Natural killer cell treated with Interleukin-12 subunit alpha and Interleukin-12 subunit beta and Interleukin-15 and Interleukin-18, amount 100 ng/mL, for 72 hours (primary cell): ENCODE measurements at regions not wholly inside any gene's neighbourhood (a gene's known extent, or its start where the extent isn't known, plus 50 kb on each side); places are given as distances from the start of the nearest gene placed in this dataset.
"Not testable (repeated sequence)": the region's sequence is repeated elsewhere in the genome, so short reads cannot be mapped to it uniquely, and the experiment has no call there.

Experiments
- ATAC-seq, 2 donors: fragments of 150-1000 bp; cut with Tn5 transposase in 1 of 2; sonication (Bioruptor Pico), chemical (Tn5 transposase) in 1 of 2; 2 replicates each; pipeline ENCODE4 v1.10.0; 2021
- DNase-seq: peaks from one replicate; pipeline ENCODE4 v3.0.0; 2022; ENCODE audit warnings: low spot score
- H3K27ac Mint-ChIP-seq, 2 donors: 1 replicate in 1 of 2; 2 replicates in 1 of 2; pipeline ENCODE4 v1.8.0; 2022; ENCODE audit warnings: mixed read lengths in 2 of 2, mild to moderate bottlenecking in 1 of 2, moderate library complexity in 1 of 2
- H3K27me3 Mint-ChIP-seq, 2 donors: 1 replicate in 1 of 2; 2 replicates in 1 of 2; pipeline ENCODE4 v1.8.0; 2022; ENCODE audit warnings: mixed read lengths in 2 of 2
- H3K36me3 Mint-ChIP-seq: one replicate; pipeline ENCODE4 v1.8.0; 2022; ENCODE audit warnings: mixed read lengths
- H3K4me1 Mint-ChIP-seq, 2 donors: 1 replicate in 1 of 2; 2 replicates in 1 of 2; pipeline ENCODE4 v1.8.0; 2022; ENCODE audit warnings: low read depth in 2 of 2, mixed read lengths in 2 of 2, mild to moderate bottlenecking in 1 of 2
- H3K4me3 Mint-ChIP-seq: one replicate; pipeline ENCODE4 v1.8.0; 2022; ENCODE audit warnings: mixed read lengths
- H3K9me3 Mint-ChIP-seq: 2 replicates; pipeline ENCODE4 v1.8.0; 2022; ENCODE audit warnings: mixed read lengths

DNA sequence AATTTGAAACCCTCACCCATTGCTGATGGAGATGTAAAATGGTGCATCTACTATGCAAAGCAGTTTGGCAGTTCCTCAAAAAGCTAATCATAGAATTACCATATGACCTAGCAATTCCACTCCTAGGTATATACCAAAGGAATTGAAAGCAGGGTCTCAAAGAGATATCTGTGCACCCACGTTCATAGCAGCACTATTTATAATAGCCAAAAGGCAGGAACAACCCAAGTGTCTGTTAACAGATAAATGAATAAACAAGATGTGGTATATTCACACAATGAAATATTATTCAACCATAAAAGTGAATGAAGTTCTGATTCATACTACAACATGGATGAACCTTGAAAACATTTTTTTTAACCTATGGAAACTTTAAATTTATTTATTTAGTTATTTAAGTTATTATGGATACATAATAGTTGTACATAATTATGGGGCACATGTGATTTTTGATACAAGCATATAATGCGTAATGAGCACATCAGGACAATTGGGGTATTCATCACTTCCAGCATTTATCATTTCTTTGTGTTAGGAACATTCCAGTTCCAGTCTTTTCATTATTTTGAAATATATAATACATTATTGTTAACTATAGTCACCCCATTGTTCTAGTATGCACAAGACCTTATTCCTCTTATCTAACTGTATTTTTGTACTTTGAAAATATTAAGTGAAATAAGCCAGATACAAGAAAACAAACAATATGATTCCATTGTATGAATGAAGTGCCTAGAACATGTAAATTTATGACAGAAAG lies 205.6 kb upstream of the CNKSR2 start:
- no peak for ATAC-seq
- H3K27me3 Mint-ChIP-seq = no peaks in the 10 kb centered on the region

DNA sequence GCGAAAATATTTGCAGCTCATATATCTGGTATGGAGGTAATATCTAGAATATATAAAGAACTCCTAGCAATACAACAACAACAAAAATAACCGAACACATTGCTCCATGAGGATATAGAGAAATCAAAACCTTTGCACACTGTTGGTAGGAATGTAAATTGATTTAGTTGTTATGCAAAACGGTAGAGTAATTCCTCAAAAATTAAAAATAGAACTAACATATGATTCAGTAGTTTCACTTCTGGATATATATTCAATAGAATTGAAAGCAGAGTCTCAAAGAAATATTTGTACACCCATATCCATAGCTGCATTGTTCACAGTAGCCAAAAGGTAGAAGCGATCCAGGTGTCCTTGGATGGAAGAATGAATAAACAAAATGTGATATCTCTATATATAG lies 203.0 kb upstream of the CNKSR2 start:
- DNase-seq (no peak), ATAC-seq (no peak)
- Mint-ChIP-seq H3K36me3 (no peaks in the 10 kb centered on the region), H3K9me3 (peaks cover 3% of the 10 kb centered on the region), H3K27ac (no peak overlapping the region), H3K4me1 (no peaks in the 10 kb centered on the region), H3K4me3 (no peak overlapping the region), H3K27me3 (no peaks in the 10 kb centered on the region)

More for the DNA sequence above, 205.6 kb upstream of the CNKSR2 start:
- no peaks in the 10 kb centered on the region for H3K36me3 Mint-ChIP-seq
- H3K4me3 Mint-ChIP-seq = no peak overlapping the region
- H3K27ac Mint-ChIP-seq = no peak overlapping the region
- DNase-seq = no peak
- peaks cover 3% of the 10 kb centered on the region for H3K9me3 Mint-ChIP-seq
- no peaks in the 10 kb centered on the region for H3K4me1 Mint-ChIP-seq

DNA sequence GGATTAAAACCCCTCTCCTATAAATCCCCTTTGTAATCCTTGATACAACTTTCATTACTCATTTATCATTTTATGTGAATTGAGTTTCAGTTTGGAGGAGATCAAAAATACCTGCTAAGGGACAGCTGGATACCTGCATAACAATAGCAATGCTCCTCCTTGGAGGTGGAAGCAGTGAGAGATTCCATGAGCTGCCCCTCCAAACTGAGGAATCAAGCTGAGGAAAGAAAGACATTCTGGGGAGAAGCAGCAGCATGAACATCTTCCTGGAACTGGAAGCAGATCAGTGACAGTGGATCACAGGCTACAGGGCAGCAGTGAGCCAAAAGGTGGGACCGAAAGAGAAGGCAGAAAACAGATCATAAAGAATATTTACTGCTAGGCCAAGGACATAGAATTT lies 199.8 kb upstream of the CNKSR2 start:
- no peaks in the 10 kb centered on the region for H3K27me3 Mint-ChIP-seq
- no peaks in the 10 kb centered on the region for H3K36me3 Mint-ChIP-seq
- DNase-seq (no peak), ATAC-seq (no peak)
- H3K9me3 Mint-ChIP-seq = peaks cover 3% of the 10 kb centered on the region
- H3K27ac Mint-ChIP-seq = no peak overlapping the region
- H3K4me3 Mint-ChIP-seq = no peak overlapping the region
- no peaks in the 10 kb centered on the region for H3K4me1 Mint-ChIP-seq

DNA sequence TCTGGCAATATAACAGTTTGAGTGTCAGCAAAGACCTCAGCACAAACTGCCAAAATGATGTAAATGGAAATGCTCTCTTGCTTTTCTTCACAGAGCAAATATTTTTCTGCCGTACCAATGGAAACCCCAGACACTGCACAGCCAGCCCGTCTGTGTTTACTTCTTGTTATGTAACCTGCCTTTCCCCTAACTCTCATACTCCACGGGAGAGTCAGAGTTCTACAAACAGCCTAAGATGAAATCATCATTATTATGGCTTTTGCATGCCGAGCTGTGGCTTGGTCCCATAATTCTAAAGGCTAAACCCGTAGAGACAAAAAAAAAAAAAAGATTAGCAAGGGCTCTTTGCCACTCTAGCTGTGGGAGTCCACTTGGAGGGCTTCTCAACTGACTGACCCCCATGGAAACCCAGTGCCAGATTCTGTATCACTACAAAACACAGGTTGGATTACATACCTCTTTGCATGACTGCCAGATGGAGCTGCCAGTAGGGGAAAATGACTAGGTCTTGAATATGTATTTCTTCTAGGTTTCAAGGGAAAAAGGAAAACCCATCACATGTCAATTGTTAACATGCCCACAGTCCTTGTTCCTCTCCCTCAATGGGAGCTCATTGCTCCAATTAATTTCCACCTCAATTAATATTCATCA lies 197.2 kb upstream of the CNKSR2 start:
- DNase-seq (no peak), ATAC-seq (no peak)
- Mint-ChIP-seq H3K4me1 (no peaks in the 10 kb centered on the region), H3K9me3 (peaks cover 3% of the 10 kb centered on the region), H3K36me3 (no peaks in the 10 kb centered on the region), H3K27me3 (no peaks in the 10 kb centered on the region), H3K4me3 (no peak overlapping the region), H3K27ac (no peak overlapping the region)

DNA sequence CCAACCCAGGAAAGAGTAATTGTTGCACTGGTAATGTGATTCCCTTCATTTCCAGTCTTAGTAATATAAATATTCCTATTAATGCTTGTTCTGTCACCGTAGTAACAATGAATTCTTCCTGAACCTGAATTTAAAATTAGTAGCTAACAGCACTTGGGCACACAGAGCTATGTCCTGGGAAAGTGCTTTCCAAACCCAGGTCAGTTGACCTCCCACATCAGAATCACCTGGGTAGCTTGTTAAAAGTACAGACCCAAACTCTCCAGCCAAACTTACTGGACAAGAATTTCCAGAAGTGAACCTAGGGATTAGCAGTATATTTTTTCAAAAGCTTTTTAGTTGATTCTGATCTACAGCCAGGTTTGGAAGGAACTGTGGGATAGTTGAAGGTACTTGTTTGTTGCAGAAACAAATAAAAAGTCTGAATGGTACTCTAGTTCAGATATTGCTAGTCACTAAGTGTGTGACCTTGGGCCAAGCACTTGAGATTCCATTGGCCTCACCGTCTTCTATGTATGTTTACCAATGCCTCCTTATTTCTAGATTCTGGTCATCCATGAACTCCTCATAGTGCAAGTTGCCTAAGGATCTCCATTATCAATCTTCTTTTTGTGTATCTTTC lies 192.9 kb upstream of the CNKSR2 start:
- Mint-ChIP-seq H3K27me3 (no peaks in the 10 kb centered on the region), H3K9me3 (peaks cover 7% of the 10 kb centered on the region), H3K4me1 (no peaks in the 10 kb centered on the region), H3K4me3 (no peak overlapping the region), H3K36me3 (no peaks in the 10 kb centered on the region), H3K27ac (no peak overlapping the region)
- ATAC-seq (no peak), DNase-seq (no peak)

DNA sequence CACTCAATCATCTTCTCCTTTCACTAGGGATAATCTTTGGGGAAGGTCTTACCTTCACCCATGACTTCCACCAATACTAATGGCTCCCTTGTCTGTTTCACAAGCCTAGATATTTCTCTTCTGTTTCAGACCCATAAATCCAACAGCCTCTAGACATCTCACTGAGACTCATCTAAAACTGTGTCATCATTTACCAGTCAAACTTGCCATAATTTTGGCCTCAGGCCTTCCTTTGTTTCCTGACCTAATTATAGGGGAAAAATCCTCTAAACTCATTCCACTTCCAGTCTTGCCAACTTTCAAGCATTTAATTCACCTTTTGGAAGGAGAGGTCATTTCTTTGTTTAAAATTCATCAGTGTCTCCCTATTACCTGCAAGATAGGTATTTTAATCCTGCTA lies 181.0 kb upstream of the CNKSR2 start:
- DNase-seq (no peak), ATAC-seq (no peak)
- H3K4me3 Mint-ChIP-seq = no peak overlapping the region
- H3K9me3 Mint-ChIP-seq = peaks cover 13% of the 10 kb centered on the region
- no peaks in the 10 kb centered on the region for H3K27me3 Mint-ChIP-seq
- H3K4me1 Mint-ChIP-seq = no peaks in the 10 kb centered on the region
- no peak overlapping the region for H3K27ac Mint-ChIP-seq
- no peaks in the 10 kb centered on the region for H3K36me3 Mint-ChIP-seq

DNA sequence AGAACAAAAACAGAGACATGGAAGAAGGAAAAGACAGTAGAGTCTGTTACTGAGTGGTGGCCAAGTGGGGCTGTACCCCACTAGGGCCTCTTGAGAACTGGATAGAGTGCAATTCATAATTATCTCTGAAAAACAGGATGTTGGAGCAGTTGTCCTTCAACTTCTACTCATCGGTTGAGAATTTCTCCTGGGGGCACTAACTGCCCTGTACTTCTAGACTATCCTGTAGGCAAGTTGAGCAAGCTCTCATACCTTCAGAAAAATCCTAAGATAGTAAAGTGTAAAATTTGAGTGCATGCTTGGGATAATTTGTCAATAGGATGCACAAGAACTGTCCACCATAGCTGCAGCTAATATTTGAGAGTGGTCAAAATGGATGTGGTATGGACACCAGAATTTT lies 179.7 kb upstream of the CNKSR2 start:
- no peaks in the 10 kb centered on the region for H3K36me3 Mint-ChIP-seq
- no peaks in the 10 kb centered on the region for H3K27me3 Mint-ChIP-seq
- no peaks in the 10 kb centered on the region for H3K4me1 Mint-ChIP-seq
- no peak overlapping the region for H3K27ac Mint-ChIP-seq
- ATAC-seq (no peak), DNase-seq (no peak)
- no peak overlapping the region for H3K4me3 Mint-ChIP-seq
- H3K9me3 Mint-ChIP-seq = peaks cover 7% of the 10 kb centered on the region

DNA sequence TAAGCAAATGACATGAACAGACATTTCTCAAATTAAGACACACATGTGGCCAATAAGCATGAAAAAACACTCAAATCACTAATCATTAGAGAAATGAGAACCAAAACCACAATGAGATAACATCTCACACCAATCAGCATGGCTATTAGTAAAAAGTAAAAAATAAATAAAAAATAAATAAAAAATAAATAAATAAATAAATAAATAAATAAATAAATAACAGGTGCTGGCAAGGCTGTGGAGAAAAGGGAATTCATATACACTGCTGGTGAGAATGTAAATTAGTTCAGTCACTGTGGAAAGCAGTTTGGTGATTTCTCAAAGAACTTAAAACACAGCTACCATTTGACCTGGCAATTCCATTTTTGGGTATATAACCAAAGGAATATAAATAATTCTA lies 167.1 kb upstream of the CNKSR2 start:
- no peaks in the 10 kb centered on the region for H3K4me1 Mint-ChIP-seq
- H3K36me3 Mint-ChIP-seq = no peaks in the 10 kb centered on the region
- DNase-seq = no peak
- no peak overlapping the region for H3K27ac Mint-ChIP-seq
- H3K27me3 Mint-ChIP-seq = no peaks in the 10 kb centered on the region
- no peak for ATAC-seq
- H3K9me3 Mint-ChIP-seq = peaks cover 2% of the 10 kb centered on the region
- no peak overlapping the region for H3K4me3 Mint-ChIP-seq

DNA sequence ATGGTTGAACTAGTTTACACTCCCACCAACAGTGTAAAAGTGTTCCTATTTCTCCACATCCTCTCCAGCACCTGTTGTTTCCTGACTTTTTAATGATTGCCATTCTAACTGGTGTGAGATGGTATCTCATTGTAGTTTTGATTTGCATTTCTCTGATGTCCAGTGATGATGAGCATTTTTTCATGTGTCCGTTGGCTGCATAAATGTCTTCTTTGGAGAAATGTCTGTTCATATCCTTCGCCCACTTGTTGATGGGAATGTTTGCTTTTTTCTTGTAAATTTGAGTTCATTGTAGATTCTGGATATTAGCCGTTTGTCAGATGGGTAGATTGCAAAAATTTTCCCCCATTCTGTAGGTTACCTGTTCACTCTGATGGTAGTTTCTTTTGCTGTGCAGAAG lies 155.0 kb upstream of the CNKSR2 start:
- DNase-seq, H3K27ac Mint-ChIP-seq, H3K36me3 Mint-ChIP-seq, H3K4me1 Mint-ChIP-seq, H3K4me3 Mint-ChIP-seq, ATAC-seq, H3K27me3 Mint-ChIP-seq: not testable (repeated sequence)
- H3K9me3 Mint-ChIP-seq = peaks cover 16% of the 10 kb centered on the region

DNA sequence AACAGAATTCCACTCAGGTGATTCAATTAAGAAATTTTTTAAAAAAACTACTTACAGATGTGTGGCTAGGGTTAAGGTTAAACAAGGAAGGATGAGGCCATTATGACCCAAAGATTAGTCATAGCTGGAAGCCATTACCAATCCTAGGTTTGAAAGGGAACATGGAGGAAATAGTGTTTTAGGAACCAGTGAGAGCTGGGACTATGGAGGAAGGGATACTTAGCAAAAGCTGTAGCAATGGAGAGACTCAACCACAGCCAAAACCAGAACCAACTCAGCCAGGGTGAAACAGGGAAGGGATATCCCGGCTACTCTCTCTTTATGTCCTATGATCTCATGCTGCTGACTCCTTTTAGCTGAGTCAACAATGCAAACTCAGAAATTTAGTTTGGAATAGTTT lies 148.6 kb upstream of the CNKSR2 start:
- Mint-ChIP-seq H3K9me3 (peaks cover 19% of the 10 kb centered on the region), H3K27ac (no peak overlapping the region), H3K4me1 (no peaks in the 10 kb centered on the region), H3K27me3 (no peaks in the 10 kb centered on the region), H3K36me3 (no peaks in the 10 kb centered on the region), H3K4me3 (no peak overlapping the region)
- ATAC-seq (no peak), DNase-seq (no peak)

DNA sequence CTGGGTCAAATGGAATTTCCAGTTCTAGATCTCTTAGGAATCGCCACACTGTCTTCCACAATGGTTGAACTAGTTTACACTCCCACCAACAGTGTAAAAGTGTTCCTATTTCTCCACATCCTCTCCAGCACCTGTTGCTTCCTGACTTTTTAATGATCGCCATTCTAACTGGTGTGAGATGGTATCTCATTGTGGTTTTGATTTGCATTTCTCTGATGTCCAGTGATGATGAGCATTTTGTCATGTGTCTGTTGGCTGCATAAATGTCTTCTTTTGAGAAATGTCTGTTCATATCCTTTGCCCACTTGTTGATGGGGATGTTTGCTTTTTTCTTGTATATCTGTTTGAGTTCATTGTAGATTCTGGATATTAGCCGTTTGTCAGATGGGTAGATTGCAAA lies 145.2 kb upstream of the CNKSR2 start:
- not testable (repeated sequence) for DNase-seq, H3K4me1 Mint-ChIP-seq, H3K4me3 Mint-ChIP-seq, ATAC-seq, H3K27me3 Mint-ChIP-seq, H3K36me3 Mint-ChIP-seq, H3K27ac Mint-ChIP-seq
- H3K9me3 Mint-ChIP-seq = peaks cover 19% of the 10 kb centered on the region

DNA sequence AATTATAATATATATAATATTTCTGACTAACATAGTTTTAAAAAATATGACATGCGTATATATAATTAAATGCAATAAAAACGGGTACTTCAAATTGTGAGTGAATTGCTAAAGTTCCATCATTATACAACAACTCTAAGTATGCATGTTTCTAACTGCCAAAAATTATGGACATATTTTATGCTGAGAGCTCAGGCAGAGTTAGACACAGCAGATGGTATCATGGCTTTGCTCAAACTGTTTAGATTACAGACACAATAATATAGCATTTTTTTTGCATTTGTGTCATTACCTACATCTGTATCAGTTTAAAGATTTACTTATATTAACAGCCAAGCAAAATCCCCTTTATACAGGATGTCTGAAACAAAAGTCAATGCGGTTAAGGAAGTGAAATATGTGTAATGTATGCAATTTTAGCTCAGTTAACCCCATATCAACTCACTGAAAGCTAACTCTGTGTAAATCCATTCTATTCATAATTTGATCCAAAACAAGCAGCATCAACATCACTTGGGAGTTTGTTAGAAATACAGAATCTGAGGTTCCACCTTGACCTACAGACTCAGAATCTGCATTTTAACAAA lies 119.1 kb upstream of the CNKSR2 start:
- Mint-ChIP-seq H3K4me1 (no peaks in the 10 kb centered on the region), H3K27ac (no peak overlapping the region), H3K36me3 (no peaks in the 10 kb centered on the region), H3K27me3 (no peaks in the 10 kb centered on the region), H3K9me3 (peaks cover 4% of the 10 kb centered on the region), H3K4me3 (no peak overlapping the region)
- DNase-seq (no peak), ATAC-seq (no peak)

DNA sequence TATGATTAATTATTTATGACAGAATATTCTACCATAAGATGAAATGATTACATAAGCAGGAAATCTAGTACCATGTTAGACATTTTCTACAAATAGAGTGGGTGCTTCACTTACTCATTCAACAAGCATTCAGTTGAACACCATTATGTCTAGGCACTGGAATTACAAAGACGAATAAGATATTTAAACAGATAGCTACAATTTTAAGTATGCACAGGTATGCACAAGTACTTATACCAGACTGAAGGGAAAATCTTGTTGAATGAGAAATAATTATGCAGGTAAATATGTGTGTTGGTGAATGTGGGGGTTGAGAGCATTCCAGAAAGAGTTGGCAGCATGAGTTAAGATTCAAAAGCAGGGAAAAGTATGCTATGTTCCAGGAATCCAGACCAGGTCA lies 107.3 kb upstream of the CNKSR2 start:
- peaks cover 11% of the 10 kb centered on the region for H3K9me3 Mint-ChIP-seq
- H3K27me3 Mint-ChIP-seq = no peaks in the 10 kb centered on the region

DNA sequence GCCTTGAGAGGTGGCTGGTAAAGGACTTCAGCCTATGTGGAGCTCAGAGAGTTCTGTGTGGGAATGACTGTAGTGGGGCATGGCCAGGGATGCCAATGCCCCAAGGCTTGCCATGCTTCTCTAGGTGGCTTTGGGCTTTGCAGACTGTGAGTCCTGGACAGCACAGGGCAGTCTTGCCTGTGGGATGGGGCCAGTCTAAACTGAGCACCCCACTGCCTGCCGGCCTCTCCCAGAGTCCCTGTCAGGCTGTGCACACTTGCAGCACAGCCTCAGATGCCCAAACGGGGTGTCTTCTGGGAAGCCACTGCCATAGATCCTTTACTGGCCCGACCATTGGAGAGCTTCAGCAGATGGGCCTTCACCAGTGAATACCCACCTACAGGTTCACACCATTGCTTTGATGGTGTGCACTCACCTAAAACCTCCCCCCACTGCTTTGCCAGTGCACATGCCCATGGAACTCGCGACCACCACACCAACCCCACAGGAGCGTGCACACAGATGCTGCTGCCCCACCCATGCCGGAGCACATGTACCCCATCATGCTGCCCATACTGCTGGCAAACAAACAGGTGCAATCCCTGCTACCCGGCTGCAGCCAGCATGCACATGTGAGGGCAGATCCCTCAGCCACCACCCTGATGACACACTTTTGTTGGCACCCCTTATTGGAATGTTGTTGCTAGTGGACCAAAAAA lies 97.3 kb upstream of the CNKSR2 start:
- Mint-ChIP-seq H3K9me3 (peaks cover 14% of the 10 kb centered on the region), H3K27ac (no peak overlapping the region), H3K36me3 (no peaks in the 10 kb centered on the region), H3K4me3 (no peak overlapping the region), H3K27me3 (no peaks in the 10 kb centered on the region), H3K4me1 (no peaks in the 10 kb centered on the region)
- DNase-seq (no peak), ATAC-seq (peak in 1 of 2 donors; percentile 20)

More for the DNA sequence above, 107.3 kb upstream of the CNKSR2 start:
- ATAC-seq = no peak
- no peak for DNase-seq
- Mint-ChIP-seq H3K27ac (no peak overlapping the region), H3K4me1 (no peaks in the 10 kb centered on the region), H3K4me3 (no peak overlapping the region), H3K36me3 (no peaks in the 10 kb centered on the region)
